Osteocyte (in vitro differentiated cells): ENCODE measurements at regions not wholly inside any gene's neighbourhood (a gene's known extent, or its start where the extent isn't known, plus 50 kb on each side); places are given as distances from the start of the nearest gene placed in this dataset.

Experiments
- DNase-seq: peaks from one replicate; pipeline ENCODE4 v3.0.0; 2021; ENCODE audit warnings: mixed read lengths; ENCODE audit not compliant: unreplicated experiment; ENCODE audit errors: extremely low spot score
- H3K27ac Mint-ChIP-seq: one replicate; pipeline ENCODE4 v1.8.0; 2021; ENCODE audit warnings: mild to moderate bottlenecking, mixed read lengths; ENCODE audit not compliant: unreplicated experiment
- H3K27me3 Mint-ChIP-seq: one replicate; pipeline ENCODE4 v1.8.0; 2021; ENCODE audit warnings: mixed read lengths; ENCODE audit not compliant: unreplicated experiment
- H3K36me3 Mint-ChIP-seq: one replicate; pipeline ENCODE4 v1.8.0; 2021; ENCODE audit warnings: mixed read lengths; ENCODE audit not compliant: unreplicated experiment
- H3K4me1 Mint-ChIP-seq: one replicate; pipeline ENCODE4 v1.8.0; 2021; ENCODE audit warnings: mixed read lengths; ENCODE audit not compliant: unreplicated experiment
- H3K4me3 Mint-ChIP-seq: one replicate; pipeline ENCODE4 v1.8.0; 2021; ENCODE audit warnings: mild to moderate bottlenecking, moderate library complexity, mixed read lengths; ENCODE audit not compliant: unreplicated experiment
- H3K9me3 Mint-ChIP-seq: one replicate; pipeline ENCODE4 v1.8.0; 2021; ENCODE audit warnings: mixed read lengths; ENCODE audit not compliant: unreplicated experiment
- TF ChIP-seq, protein P1 (sequence below): fragments of 200-600 bp; sonication (generic); IDR thresholded peaks from 2 replicates; pipeline ENCODE4 v1.5.0; 2021; ENCODE audit warnings: antibody characterized with exemption, mild to moderate bottlenecking, moderate library complexity

DNA sequence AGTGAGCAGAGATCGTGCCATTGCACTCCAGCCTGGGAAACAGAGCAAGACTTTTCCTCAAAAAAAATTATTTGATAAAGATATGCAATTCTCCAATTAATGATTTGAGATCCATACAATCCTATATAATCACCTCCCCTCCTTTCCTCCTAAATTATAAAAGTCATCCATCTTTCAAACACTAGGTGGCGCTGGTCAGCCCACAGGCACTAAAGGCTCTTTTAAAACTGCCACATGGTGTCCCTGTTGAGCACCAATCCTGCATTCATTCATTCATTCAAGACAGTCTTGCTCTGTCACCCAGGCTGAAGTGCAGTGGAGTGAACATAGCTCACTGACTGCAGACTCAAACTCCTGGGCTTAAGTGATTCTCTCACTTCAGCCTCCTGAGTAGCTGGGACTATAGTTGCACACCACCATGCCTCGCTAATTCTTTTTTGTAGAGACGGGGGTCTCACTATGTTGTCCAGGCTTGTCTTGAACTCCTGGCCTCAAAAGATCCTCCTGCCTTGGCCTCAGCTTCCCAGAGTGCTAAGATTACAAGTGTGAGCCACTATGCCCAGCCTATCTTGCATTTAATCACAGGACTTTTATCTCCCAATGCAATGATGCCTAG is 58.7 kb upstream of the SLC2A12 start:
- Mint-ChIP-seq H3K36me3 (no peaks in the 10 kb centered on the region), H3K9me3 (no peaks in the 10 kb centered on the region), H3K4me1 (peaks cover 12% of the 10 kb centered on the region), H3K4me3 (no peak overlapping the region), H3K27me3 (no peaks in the 10 kb centered on the region), H3K27ac (no peak overlapping the region)
- TF ChIP-seq, protein P1, sequence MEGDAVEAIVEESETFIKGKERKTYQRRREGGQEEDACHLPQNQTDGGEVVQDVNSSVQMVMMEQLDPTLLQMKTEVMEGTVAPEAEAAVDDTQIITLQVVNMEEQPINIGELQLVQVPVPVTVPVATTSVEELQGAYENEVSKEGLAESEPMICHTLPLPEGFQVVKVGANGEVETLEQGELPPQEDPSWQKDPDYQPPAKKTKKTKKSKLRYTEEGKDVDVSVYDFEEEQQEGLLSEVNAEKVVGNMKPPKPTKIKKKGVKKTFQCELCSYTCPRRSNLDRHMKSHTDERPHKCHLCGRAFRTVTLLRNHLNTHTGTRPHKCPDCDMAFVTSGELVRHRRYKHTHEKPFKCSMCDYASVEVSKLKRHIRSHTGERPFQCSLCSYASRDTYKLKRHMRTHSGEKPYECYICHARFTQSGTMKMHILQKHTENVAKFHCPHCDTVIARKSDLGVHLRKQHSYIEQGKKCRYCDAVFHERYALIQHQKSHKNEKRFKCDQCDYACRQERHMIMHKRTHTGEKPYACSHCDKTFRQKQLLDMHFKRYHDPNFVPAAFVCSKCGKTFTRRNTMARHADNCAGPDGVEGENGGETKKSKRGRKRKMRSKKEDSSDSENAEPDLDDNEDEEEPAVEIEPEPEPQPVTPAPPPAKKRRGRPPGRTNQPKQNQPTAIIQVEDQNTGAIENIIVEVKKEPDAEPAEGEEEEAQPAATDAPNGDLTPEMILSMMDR: peak; percentile 77
- no peak for DNase-seq

- DNase-seq: no peak
- Mint-ChIP-seq H3K4me1 (peaks cover 18% of the 10 kb centered on the region), H3K27ac (no peak overlapping the region), H3K27me3 (no peaks in the 10 kb centered on the region), H3K4me3 (no peak overlapping the region), H3K36me3 (no peaks in the 10 kb centered on the region), H3K9me3 (no peaks in the 10 kb centered on the region)
- TF ChIP-seq, protein P1: no peak
Observed at GRCh38 chr6:134106702-134107101, 54.3 kb upstream of the SLC2A12 start.

DNA sequence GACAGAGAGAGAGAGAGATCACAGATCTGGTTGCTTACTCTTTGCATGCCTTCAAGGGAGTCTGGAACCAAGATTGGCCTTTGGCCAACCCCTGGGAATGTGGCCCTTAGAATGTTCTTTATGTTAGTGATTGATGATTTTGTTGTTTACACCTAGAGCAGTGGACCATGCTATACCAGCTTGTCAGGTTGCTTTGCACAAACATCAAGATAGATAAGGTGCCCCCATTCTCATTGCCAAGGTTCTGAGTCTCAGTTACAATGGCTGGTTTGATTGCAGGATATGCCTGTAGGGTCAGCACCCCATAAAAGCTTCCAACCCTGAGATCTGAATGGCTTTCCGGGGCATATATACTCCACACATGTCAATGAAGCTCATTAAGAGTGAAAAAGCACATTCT is 53.5 kb upstream of the SLC2A12 start:
- H3K4me1 Mint-ChIP-seq: peaks cover 18% of the 10 kb centered on the region
- H3K9me3 Mint-ChIP-seq: no peaks in the 10 kb centered on the region
- H3K27me3 Mint-ChIP-seq: no peaks in the 10 kb centered on the region
- TF ChIP-seq, protein P1: no peak
- H3K4me3 Mint-ChIP-seq: no peak overlapping the region
- H3K27ac Mint-ChIP-seq: no peak overlapping the region
- H3K36me3 Mint-ChIP-seq: no peaks in the 10 kb centered on the region
- no peak for DNase-seq

DNA sequence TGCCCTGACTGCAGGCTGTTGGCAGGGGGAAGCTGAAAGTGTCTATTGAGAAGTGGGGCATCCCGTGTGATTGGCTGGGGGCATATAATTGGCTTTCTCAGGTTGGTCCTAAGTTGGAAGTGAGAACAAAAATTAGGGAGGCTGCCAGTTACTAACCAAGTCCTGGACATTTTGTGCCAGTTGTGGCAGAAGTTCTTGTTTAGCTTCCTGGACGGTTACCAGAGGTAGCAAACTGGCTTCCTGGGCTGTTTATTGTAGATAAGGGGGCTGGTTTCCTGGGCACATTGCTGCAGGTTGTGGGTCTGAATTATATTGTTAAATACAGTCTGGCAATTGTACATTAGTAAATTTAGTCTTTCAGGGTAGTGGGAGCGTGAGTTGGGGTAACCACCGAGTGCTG is 50.6 kb upstream of the SLC2A12 start:
- H3K4me1 Mint-ChIP-seq: peaks cover 18% of the 10 kb centered on the region
- TF ChIP-seq, protein P1: no peak
- no peaks in the 10 kb centered on the region for H3K9me3 Mint-ChIP-seq
- peaks cover 8% of the 10 kb centered on the region for H3K27me3 Mint-ChIP-seq
- H3K36me3 Mint-ChIP-seq: no peaks in the 10 kb centered on the region
- H3K27ac Mint-ChIP-seq: no peak overlapping the region
- H3K4me3 Mint-ChIP-seq: no peak overlapping the region
- no peak for DNase-seq
